Liver (tissue), 3 donors: ENCODE measurements at regions not wholly inside any gene's neighbourhood (a gene's known extent, or its start where the extent isn't known, plus 50 kb on each side); places are given as distances from the start of the nearest gene placed in this dataset.

Experiments
- ATF3 ChIP-seq: IDR thresholded peaks from 2 replicates; pipeline ENCODE4 v1.6.1; 2016; ENCODE audit warnings: antibody characterized with exemption
- CTCF ChIP-seq: fragments of 150-350 bp; IDR thresholded peaks from 2 replicates; pipeline ENCODE4 v1.5.1; 2017; ENCODE audit warnings: improper control_type of control experiment, low read depth, low read length; ENCODE audit not compliant: missing input control
- FOXA1 ChIP-seq: IDR thresholded peaks from 2 replicates; pipeline ENCODE4 v1.6.1; 2016; ENCODE audit warnings: antibody characterized with exemption
- JUND ChIP-seq, 2 donors: IDR thresholded peaks; 2 replicates each; pipeline ENCODE4 v1.6.1; 2016; ENCODE audit warnings: antibody characterized with exemption in 2 of 2
- TAF1 ChIP-seq: conservative IDR thresholded peaks from 2 replicates; pipeline ENCODE4 v1.6.1; 2016; ENCODE audit warnings: antibody characterized with exemption, mild to moderate bottlenecking
- YY1 ChIP-seq: IDR thresholded peaks from 2 replicates; pipeline ENCODE4 v1.6.1; 2016; ENCODE audit warnings: antibody characterized with exemption, mild to moderate bottlenecking
- TF ChIP-seq, protein P1 (sequence below): IDR thresholded peaks from 2 replicates; pipeline ENCODE4 v1.6.1; 2016; ENCODE audit warnings: antibody characterized with exemption
- donor health status: healthy.
- donor health status: healthy.

DNA sequence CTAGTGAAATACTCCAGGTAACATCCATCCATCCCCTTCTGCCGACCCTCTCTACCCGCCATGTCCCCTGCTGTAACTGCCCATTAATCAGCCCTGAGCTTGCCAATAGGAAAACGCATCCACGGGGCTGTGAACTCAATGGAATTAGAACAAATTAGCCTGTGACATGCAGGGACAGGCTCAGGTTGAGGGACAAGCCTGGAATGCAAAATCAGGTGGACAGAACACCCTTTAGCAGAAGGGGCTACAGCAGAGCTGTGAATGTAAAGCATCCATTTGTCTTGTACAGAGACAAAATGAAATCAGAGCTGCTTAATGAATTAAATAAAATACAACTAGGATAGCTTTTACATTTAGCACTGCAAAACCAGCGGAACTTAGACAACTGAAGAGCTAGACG, 187.3 kb upstream of the SASH1 start:
- TF ChIP-seq CTCF (no peak), YY1 (no peak), TAF1 (no peak), FOXA1 (no peak), JUND (IDR thresholded peaks at IDR 0.05) (no peak), ATF3 (no peak)
- TF ChIP-seq, protein P1, sequence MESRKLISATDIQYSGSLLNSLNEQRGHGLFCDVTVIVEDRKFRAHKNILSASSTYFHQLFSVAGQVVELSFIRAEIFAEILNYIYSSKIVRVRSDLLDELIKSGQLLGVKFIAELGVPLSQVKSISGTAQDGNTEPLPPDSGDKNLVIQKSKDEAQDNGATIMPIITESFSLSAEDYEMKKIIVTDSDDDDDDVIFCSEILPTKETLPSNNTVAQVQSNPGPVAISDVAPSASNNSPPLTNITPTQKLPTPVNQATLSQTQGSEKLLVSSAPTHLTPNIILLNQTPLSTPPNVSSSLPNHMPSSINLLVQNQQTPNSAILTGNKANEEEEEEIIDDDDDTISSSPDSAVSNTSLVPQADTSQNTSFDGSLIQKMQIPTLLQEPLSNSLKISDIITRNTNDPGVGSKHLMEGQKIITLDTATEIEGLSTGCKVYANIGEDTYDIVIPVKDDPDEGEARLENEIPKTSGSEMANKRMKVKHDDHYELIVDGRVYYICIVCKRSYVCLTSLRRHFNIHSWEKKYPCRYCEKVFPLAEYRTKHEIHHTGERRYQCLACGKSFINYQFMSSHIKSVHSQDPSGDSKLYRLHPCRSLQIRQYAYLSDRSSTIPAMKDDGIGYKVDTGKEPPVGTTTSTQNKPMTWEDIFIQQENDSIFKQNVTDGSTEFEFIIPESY, result no peak
